DND-41 (cell line): ENCODE measurements at regions not wholly inside any gene's neighbourhood (a gene's known extent, or its start where the extent isn't known, plus 50 kb on each side); places are given as distances from the start of the nearest gene placed in this dataset.
"Not testable (repeated sequence)": the region's sequence is repeated elsewhere in the genome, so short reads cannot be mapped to it uniquely, and the experiment has no call there.

Source experiments
- ATAC-seq: fragments of 200-7000 bp; cut with Tn5 transposase; 3 replicates; pipeline ENCODE4 v1.9.1; 2021; ENCODE audit warnings: low read depth; ENCODE audit not compliant: insufficient read depth
- DNase-seq: peaks from one replicate; pipeline ENCODE4 v3.0.0-alpha.2; 2020
- H2AFZ ChIP-seq: 2 replicates; pipeline ENCODE4 v1.6.0; 2012; ENCODE audit warnings: low read depth, low read length
- H3K27ac ChIP-seq: 2 replicates; pipeline ENCODE4 v1.5.1; 2012; ENCODE audit warnings: low read length, inconsistent platforms
- H3K27me3 ChIP-seq: fragments of 200-600 bp; sonication (generic); 2 replicates; pipeline ENCODE4 v1.6.0; 2012; ENCODE audit warnings: low read length, mild to moderate bottlenecking, inconsistent platforms; ENCODE audit not compliant: insufficient read depth, poor library complexity
- H3K36me3 ChIP-seq: 2 replicates; pipeline ENCODE4 v1.5.1; 2012; ENCODE audit warnings: low read length, inconsistent platforms; ENCODE audit not compliant: insufficient read depth
- H3K4me1 ChIP-seq: 2 replicates; pipeline ENCODE4 v1.5.1; 2012; ENCODE audit warnings: mild to moderate bottlenecking, low read length; ENCODE audit not compliant: insufficient read depth
- H3K4me2 ChIP-seq: 2 replicates; pipeline ENCODE4 v1.6.0; 2012; ENCODE audit warnings: mild to moderate bottlenecking, moderate library complexity, low read length, inconsistent platforms; ENCODE audit not compliant: insufficient read depth
- H3K4me3 ChIP-seq, 2 experiments: fragments of 200-600 bp in 1 of 2; shearing (Covaris generic) in 1 of 2; 2 replicates each; pipeline ENCODE4 v1.5.1; 2012 to 2016; ENCODE audit warnings: inconsistent platforms in 2 of 2, low read length in 2 of 2, mild to moderate bottlenecking in 2 of 2, low read depth in 1 of 2, moderate library complexity in 1 of 2
- H3K79me2 ChIP-seq: 2 replicates; pipeline ENCODE4 v1.6.0; 2012; ENCODE audit warnings: low read length, inconsistent platforms; ENCODE audit not compliant: insufficient read depth
- H3K9ac ChIP-seq: 2 replicates; pipeline ENCODE4 v1.6.0; 2012; ENCODE audit warnings: low read depth, mild to moderate bottlenecking, inconsistent platforms, low read length, moderate library complexity
- H3K9me3 ChIP-seq: 2 replicates; pipeline ENCODE4 v1.5.1; 2012; ENCODE audit warnings: low read length, moderate library complexity, mild to moderate bottlenecking, inconsistent platforms; ENCODE audit not compliant: insufficient read depth, severe bottlenecking
- H4K20me1 ChIP-seq: 2 replicates; pipeline ENCODE4 v1.6.0; 2012; ENCODE audit warnings: low read length; ENCODE audit not compliant: insufficient read depth
- CTCF ChIP-seq: IDR thresholded peaks from 2 replicates; pipeline ENCODE4 v1.5.1; 2012; ENCODE audit warnings: borderline replicate concordance, low read length, moderate library complexity, mild to moderate bottlenecking; ENCODE audit not compliant: poor library complexity, severe bottlenecking; ENCODE audit errors: extremely low read depth
- EZH2 ChIP-seq: IDR thresholded peaks from 3 replicates; pipeline ENCODE4 v1.6.1; 2012; ENCODE audit warnings: borderline replicate concordance, low read depth, mild to moderate bottlenecking, moderate library complexity, low read length, inconsistent platforms; ENCODE audit not compliant: severe bottlenecking

DNA sequence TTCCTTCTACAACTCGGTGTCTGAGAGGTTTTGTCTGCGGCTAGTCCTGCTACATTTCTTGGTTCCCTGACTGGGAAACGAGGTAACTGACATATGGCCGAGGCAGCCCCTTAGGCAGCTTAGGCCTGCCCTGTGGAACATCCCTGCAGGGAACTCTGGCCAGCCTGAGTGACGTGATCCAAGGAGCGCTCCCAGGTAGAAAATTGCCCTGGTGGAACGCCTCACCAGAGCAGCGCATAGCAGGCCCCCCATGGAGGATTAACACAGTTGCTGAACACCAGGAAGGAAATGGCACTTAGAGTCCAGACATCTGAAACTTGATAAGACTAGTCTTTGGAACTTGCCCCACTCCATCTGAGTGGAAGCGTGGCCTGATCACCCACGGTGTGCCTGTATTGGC is 837.4 kb upstream of the NDST4 start:
- Histone ChIP-seq H3K9ac (no peak overlapping the region), H3K4me2 (no peak overlapping the region), H3K4me3 (no peak overlapping the region), H3K27ac (no peak overlapping the region), H3K79me2 (no peaks in the 10 kb centered on the region), H4K20me1 (no peaks in the 10 kb centered on the region), H3K9me3 (no peaks in the 10 kb centered on the region), H2AFZ (no peak overlapping the region), H3K27me3 (no peaks in the 10 kb centered on the region), H3K4me1 (no peaks in the 10 kb centered on the region), H3K36me3 (no peaks in the 10 kb centered on the region)
- TF ChIP-seq CTCF (no peak), EZH2 (no peak)
- DNase-seq (no peak), ATAC-seq (no peak)

- DNase-seq, H3K27me3 ChIP-seq, H2AFZ ChIP-seq, H3K4me3 ChIP-seq, H4K20me1 ChIP-seq, H3K9me3 ChIP-seq, H3K4me2 ChIP-seq, H3K36me3 ChIP-seq, ATAC-seq, H3K4me1 ChIP-seq, H3K79me2 ChIP-seq, H3K27ac ChIP-seq, H3K9ac ChIP-seq: not testable (repeated sequence)
These were observed 836.7 kb upstream of the NDST4 start for GRCh38 chr4:115949974-115950743.

DNA sequence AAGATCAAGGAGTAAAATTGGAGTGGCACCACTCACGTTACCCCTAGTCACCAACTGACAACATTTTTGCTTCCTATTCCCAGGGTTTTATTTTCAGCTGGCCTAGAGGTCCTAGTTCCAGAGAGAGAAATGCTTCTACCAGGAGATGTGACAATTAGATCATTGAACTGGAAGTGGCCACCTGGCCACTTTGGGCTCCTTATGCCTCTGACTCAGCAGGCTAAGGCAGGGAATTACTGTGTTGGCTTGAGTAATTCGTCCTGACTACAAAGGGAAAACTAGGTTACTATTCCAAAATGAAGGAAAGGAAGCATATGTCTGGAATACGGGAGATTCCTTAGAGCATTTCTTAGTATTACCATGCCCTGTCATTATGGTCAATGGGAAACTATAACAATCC is 831.6 kb upstream of the NDST4 start:
- H3K27ac ChIP-seq, result no peak overlapping the region
- H2AFZ ChIP-seq, result no peak overlapping the region
- H3K4me1 ChIP-seq, result no peaks in the 10 kb centered on the region
- H3K9me3 ChIP-seq, result no peaks in the 10 kb centered on the region
- no peaks in the 10 kb centered on the region for H4K20me1 ChIP-seq
- no peak overlapping the region for H3K4me3 ChIP-seq
- no peaks in the 10 kb centered on the region for H3K36me3 ChIP-seq
- H3K79me2 ChIP-seq, result no peaks in the 10 kb centered on the region
- ATAC-seq, result no peak
- no peak for DNase-seq
- no peak overlapping the region for H3K4me2 ChIP-seq
- no peak overlapping the region for H3K9ac ChIP-seq
- TF ChIP-seq EZH2 (no peak), CTCF (no peak)
- H3K27me3 ChIP-seq, result no peaks in the 10 kb centered on the region

DNA sequence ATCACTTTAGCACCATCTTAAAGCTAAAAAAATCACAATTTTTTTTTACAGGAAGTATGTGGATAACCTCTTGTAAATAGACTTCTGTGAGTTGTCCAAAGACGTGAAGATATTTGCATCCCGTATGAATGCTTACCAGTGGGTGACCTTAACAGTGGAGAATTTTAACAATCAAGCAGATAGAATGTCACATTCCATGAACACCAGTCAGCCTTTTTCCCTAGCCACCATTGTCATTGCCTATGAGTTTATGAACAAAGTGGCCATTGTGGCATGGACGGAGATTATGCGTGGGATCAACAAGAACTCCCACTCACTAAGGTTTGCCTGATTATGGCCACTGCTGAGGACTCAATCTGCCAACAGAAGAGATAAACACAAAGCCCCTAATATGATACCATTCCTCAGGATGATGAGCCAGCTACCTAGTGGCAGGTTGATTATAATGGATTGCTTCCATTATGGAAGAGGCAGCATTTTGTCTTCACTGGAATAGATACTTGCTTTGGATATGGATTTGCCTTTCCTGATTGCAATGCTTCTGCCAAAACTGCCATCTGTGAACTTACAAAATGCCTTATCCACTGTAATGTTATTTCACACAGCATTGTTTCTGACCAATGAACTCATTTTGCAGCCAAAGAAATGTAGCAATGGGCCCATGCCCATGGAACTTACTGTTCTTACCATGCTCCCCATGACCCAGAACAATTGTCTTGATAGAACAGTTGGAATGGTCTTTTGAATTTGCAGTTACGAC is 830.9 kb upstream of the NDST4 start:
- ATAC-seq, result no peak
- H3K4me1 ChIP-seq, result no peaks in the 10 kb centered on the region
- no peaks in the 10 kb centered on the region for H3K27me3 ChIP-seq

More for the DNA sequence above, 830.9 kb upstream of the NDST4 start:
- no peak overlapping the region for H3K27ac ChIP-seq
- H3K9me3 ChIP-seq, result no peaks in the 10 kb centered on the region
- H3K79me2 ChIP-seq, result no peaks in the 10 kb centered on the region
- no peak for DNase-seq
- TF ChIP-seq EZH2 (no peak), CTCF (no peak)
- H3K4me2 ChIP-seq, result no peak overlapping the region
- H3K9ac ChIP-seq, result no peak overlapping the region
- no peak overlapping the region for H3K4me3 ChIP-seq
- no peak overlapping the region for H2AFZ ChIP-seq
- H4K20me1 ChIP-seq, result no peaks in the 10 kb centered on the region
- no peaks in the 10 kb centered on the region for H3K36me3 ChIP-seq
